GM23338 (cell line): ENCODE measurements at regions not wholly inside any gene's neighbourhood (a gene's known extent, or its start where the extent isn't known, plus 50 kb on each side); places are given as distances from the start of the nearest gene placed in this dataset.

ENCODE experiments used
- ATAC-seq: fragments of 200-7000 bp; cut with Tn5 transposase; 3 replicates; pipeline ENCODE4 v1.9.1; 2020
- DNase-seq: peaks from one replicate; pipeline ENCODE4 v3.0.0-alpha.2; 2015; ENCODE audit warnings: low spot score
- H2AFZ ChIP-seq: fragments of 200-600 bp; sonication (generic); 2 replicates; pipeline ENCODE4 v1.8.0; 2016; ENCODE audit warnings: antibody characterized with exemption, mild to moderate bottlenecking, moderate library complexity
- H3F3A ChIP-seq: fragments of 200-600 bp; sonication (generic); replicated peaks from 2 replicates; pipeline ENCODE4 v1.8.0; 2017; ENCODE audit warnings: antibody characterized with exemption, mixed run types, low read depth
- H3K27ac ChIP-seq: fragments of 200-600 bp; sonication (generic); 2 replicates; pipeline ENCODE4 v1.6.1; 2016; ENCODE audit warnings: low read depth
- H3K27me3 ChIP-seq: fragments of 200-600 bp; sonication (generic); 2 replicates; pipeline ENCODE4 v1.8.0; 2016; ENCODE audit warnings: mild to moderate bottlenecking, mixed run types, moderate library complexity; ENCODE audit not compliant: insufficient read depth
- H3K36me3 ChIP-seq: fragments of 200-600 bp; sonication (generic); 2 replicates; pipeline ENCODE4 v1.8.0; 2016; ENCODE audit warnings: mild to moderate bottlenecking; ENCODE audit not compliant: insufficient read depth
- H3K4me1 ChIP-seq: fragments of 200-600 bp; sonication (generic); 2 replicates; pipeline ENCODE4 v1.8.0; 2016; ENCODE audit warnings: mild to moderate bottlenecking, moderate library complexity; ENCODE audit not compliant: insufficient read depth
- H3K4me2 ChIP-seq: fragments of 200-600 bp; sonication (generic); 2 replicates; pipeline ENCODE4 v1.7.1; 2017; ENCODE audit warnings: mixed run types
- H3K4me3 ChIP-seq: fragments of 200-600 bp; sonication (generic); 2 replicates; pipeline ENCODE4 v1.6.1; 2016; ENCODE audit warnings: mixed run types
- H3K79me2 ChIP-seq: fragments of 200-600 bp; sonication (generic); replicated peaks from 2 replicates; pipeline ENCODE4 v1.8.0; 2017; ENCODE audit warnings: mild to moderate bottlenecking; ENCODE audit not compliant: insufficient read depth
- H3K9me2 ChIP-seq: fragments of 200-600 bp; sonication (generic); 2 replicates; pipeline ENCODE4 v1.8.0; 2017; ENCODE audit not compliant: insufficient read depth
- H4K20me1 ChIP-seq: fragments of 200-600 bp; sonication (generic); replicated peaks from 2 replicates; pipeline ENCODE4 v1.8.0; 2017; ENCODE audit warnings: mild to moderate bottlenecking; ENCODE audit not compliant: insufficient read depth
- H3K27ac Mint-ChIP-seq: 2 replicates; pipeline ENCODE4 v1.8.0; 2020; ENCODE audit warnings: inconsistent platforms, mild to moderate bottlenecking, moderate library complexity, mixed read lengths
- H3K27me3 Mint-ChIP-seq: 3 replicates; pipeline ENCODE4 v1.8.0; 2022; ENCODE audit warnings: low read depth, mild to moderate bottlenecking, moderate library complexity, mixed read lengths, inconsistent platforms; ENCODE audit not compliant: insufficient read depth, poor library complexity
- H3K36me3 Mint-ChIP-seq: 3 replicates; pipeline ENCODE4 v1.8.0; 2021; ENCODE audit warnings: low read depth, mild to moderate bottlenecking, inconsistent platforms, moderate library complexity, mixed read lengths
- H3K4me1 Mint-ChIP-seq: 3 replicates; pipeline ENCODE4 v1.8.0; 2020; ENCODE audit warnings: mild to moderate bottlenecking, inconsistent platforms, mixed read lengths
- H3K4me3 Mint-ChIP-seq: 3 replicates; pipeline ENCODE4 v1.8.0; 2021; ENCODE audit warnings: moderate library complexity, mild to moderate bottlenecking, inconsistent platforms, mixed read lengths
- H3K9me3 Mint-ChIP-seq: 3 replicates; pipeline ENCODE4 v1.8.0; 2020; ENCODE audit warnings: moderate library complexity, mild to moderate bottlenecking, inconsistent platforms, mixed read lengths
- CREB1 ChIP-seq: fragments of 250-450 bp; sonication (Bioruptor Pico); IDR thresholded peaks from 2 replicates; pipeline ENCODE4 v1.5.0; 2020; ENCODE audit warnings: low read depth, mild to moderate bottlenecking, moderate library complexity
- EZH2 ChIP-seq: fragments of 200-600 bp; sonication (generic); IDR thresholded peaks from one replicate; pipeline ENCODE4 v1.8.0; 2017; ENCODE audit warnings: antibody characterized with exemption, mild to moderate bottlenecking, low read depth; ENCODE audit not compliant: unreplicated experiment
- EZH2phosphoT487 ChIP-seq: fragments of 200-600 bp; sonication (generic); IDR thresholded peaks from one replicate; pipeline ENCODE4 v1.8.1; 2018; ENCODE audit warnings: antibody characterized with exemption; ENCODE audit not compliant: unreplicated experiment
- JUNB ChIP-seq: IDR thresholded peaks from one replicate; pipeline ENCODE4 v1.6.1; 2016; ENCODE audit warnings: antibody characterized with exemption; ENCODE audit not compliant: unreplicated experiment
- NANOG ChIP-seq: IDR thresholded peaks from 2 replicates; pipeline ENCODE4 v1.6.1; 2016; ENCODE audit warnings: antibody characterized with exemption, borderline replicate concordance
- STAT1 ChIP-seq: IDR thresholded peaks from one replicate; pipeline ENCODE4 v1.6.1; 2016; ENCODE audit warnings: antibody characterized with exemption; ENCODE audit not compliant: unreplicated experiment
- ZNF114 ChIP-seq: fragments of 250-450 bp; sonication (Bioruptor Pico); IDR thresholded peaks from 2 replicates; pipeline ENCODE4 v1.5.0; 2020; ENCODE audit warnings: mild to moderate bottlenecking, moderate library complexity
- ZNF331 ChIP-seq: fragments of 250-450 bp; sonication (Bioruptor Pico); IDR thresholded peaks from 2 replicates; pipeline ENCODE4 v1.5.0; 2020; ENCODE audit warnings: low read depth, mild to moderate bottlenecking, moderate library complexity
- TF ChIP-seq, protein P1 (sequence below): fragments of 250-450 bp; sonication (Bioruptor Pico); IDR thresholded peaks from 2 replicates; pipeline ENCODE4 v1.5.0; 2020; ENCODE audit warnings: mild to moderate bottlenecking, moderate library complexity
- TF ChIP-seq, protein P2 (sequence below), 2 experiments: fragments of 200-600 bp in 1 of 2; sonication (generic) in 1 of 2; conservative IDR thresholded peaks; 2 replicates each; pipeline versions ENCODE4 v1.5.1 to v1.6.1; 2016 to 2017; ENCODE audit warnings: antibody characterized with exemption in 2 of 2, low read depth in 2 of 2, mild to moderate bottlenecking in 2 of 2, moderate library complexity in 1 of 2
- TF ChIP-seq, protein P3 (sequence below): IDR thresholded peaks from one replicate; pipeline ENCODE4 v1.6.1; 2018; ENCODE audit warnings: antibody characterized with exemption; ENCODE audit not compliant: unreplicated experiment

DNA sequence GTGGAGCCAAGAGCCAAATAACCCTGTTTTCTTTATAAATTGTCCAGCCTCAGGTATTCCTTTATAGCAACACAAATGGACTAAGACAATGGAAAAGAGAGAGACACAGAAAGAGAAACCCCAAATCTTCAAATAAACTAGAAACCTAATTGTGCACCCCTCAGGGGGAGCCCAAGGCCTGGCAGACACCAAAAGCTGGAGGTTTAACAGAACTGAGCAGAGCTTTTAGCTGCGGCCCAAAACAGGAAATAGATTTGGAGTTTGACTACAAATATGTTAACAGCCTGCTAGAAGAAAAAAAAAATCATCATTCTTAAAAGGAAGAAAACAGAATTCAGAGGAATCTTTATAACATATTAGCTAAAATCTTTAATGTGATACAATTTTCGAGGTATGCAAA, 1135.0 kb downstream of the GATA3 start:
- no peaks in the 10 kb centered on the region for H3K4me1 Mint-ChIP-seq
- no peaks in the 10 kb centered on the region for H3K36me3 Mint-ChIP-seq
- no peaks in the 10 kb centered on the region for H3K79me2 ChIP-seq
- H3K36me3 ChIP-seq: no peaks in the 10 kb centered on the region
- TF ChIP-seq JUNB (no peak), EZH2 (no peak), ZNF114 (no peak), ZNF331 (CRISPR knock-in tag) (no peak), STAT1 (no peak), CREB1 (no peak), NANOG (no peak), EZH2phosphoT487 (no peak)
- TF ChIP-seq, protein P1, sequence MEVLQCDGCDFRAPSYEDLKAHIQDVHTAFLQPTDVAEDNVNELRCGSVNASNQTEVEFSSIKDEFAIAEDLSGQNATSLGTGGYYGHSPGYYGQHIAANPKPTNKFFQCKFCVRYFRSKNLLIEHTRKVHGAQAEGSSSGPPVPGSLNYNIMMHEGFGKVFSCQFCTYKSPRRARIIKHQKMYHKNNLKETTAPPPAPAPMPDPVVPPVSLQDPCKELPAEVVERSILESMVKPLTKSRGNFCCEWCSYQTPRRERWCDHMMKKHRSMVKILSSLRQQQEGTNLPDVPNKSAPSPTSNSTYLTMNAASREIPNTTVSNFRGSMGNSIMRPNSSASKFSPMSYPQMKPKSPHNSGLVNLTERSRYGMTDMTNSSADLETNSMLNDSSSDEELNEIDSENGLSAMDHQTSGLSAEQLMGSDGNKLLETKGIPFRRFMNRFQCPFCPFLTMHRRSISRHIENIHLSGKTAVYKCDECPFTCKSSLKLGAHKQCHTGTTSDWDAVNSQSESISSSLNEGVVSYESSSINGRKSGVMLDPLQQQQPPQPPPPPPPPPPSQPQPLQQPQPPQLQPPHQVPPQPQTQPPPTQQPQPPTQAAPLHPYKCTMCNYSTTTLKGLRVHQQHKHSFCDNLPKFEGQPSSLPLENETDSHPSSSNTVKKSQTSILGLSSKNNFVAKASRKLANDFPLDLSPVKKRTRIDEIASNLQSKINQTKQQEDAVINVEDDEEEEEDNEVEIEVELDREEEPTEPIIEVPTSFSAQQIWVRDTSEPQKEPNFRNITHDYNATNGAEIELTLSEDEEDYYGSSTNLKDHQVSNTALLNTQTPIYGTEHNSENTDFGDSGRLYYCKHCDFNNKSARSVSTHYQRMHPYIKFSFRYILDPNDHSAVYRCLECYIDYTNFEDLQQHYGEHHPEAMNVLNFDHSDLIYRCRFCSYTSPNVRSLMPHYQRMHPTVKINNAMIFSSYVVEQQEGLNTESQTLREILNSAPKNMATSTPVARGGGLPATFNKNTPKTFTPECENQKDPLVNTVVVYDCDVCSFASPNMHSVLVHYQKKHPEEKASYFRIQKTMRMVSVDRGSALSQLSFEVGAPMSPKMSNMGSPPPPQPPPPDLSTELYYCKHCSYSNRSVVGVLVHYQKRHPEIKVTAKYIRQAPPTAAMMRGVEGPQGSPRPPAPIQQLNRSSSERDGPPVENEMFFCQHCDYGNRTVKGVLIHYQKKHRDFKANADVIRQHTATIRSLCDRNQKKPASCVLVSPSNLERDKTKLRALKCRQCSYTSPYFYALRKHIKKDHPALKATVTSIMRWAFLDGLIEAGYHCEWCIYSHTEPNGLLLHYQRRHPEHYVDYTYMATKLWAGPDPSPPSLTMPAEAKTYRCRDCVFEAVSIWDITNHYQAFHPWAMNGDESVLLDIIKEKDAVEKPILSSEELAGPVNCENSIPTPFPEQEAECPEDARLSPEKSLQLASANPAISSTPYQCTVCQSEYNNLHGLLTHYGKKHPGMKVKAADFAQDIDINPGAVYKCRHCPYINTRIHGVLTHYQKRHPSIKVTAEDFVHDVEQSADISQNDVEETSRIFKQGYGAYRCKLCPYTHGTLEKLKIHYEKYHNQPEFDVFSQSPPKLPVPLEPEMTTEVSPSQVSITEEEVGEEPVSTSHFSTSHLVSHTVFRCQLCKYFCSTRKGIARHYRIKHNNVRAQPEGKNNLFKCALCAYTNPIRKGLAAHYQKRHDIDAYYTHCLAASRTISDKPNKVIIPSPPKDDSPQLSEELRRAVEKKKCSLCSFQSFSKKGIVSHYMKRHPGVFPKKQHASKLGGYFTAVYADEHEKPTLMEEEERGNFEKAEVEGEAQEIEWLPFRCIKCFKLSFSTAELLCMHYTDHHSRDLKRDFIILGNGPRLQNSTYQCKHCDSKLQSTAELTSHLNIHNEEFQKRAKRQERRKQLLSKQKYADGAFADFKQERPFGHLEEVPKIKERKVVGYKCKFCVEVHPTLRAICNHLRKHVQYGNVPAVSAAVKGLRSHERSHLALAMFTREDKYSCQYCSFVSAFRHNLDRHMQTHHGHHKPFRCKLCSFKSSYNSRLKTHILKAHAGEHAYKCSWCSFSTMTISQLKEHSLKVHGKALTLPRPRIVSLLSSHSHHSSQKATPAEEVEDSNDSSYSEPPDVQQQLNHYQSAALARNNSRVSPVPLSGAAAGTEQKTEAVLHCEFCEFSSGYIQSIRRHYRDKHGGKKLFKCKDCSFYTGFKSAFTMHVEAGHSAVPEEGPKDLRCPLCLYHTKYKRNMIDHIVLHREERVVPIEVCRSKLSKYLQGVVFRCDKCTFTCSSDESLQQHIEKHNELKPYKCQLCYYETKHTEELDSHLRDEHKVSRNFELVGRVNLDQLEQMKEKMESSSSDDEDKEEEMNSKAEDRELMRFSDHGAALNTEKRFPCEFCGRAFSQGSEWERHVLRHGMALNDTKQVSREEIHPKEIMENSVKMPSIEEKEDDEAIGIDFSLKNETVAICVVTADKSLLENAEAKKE (CRISPR knock-in tag): no peak
- TF ChIP-seq, protein P2, sequence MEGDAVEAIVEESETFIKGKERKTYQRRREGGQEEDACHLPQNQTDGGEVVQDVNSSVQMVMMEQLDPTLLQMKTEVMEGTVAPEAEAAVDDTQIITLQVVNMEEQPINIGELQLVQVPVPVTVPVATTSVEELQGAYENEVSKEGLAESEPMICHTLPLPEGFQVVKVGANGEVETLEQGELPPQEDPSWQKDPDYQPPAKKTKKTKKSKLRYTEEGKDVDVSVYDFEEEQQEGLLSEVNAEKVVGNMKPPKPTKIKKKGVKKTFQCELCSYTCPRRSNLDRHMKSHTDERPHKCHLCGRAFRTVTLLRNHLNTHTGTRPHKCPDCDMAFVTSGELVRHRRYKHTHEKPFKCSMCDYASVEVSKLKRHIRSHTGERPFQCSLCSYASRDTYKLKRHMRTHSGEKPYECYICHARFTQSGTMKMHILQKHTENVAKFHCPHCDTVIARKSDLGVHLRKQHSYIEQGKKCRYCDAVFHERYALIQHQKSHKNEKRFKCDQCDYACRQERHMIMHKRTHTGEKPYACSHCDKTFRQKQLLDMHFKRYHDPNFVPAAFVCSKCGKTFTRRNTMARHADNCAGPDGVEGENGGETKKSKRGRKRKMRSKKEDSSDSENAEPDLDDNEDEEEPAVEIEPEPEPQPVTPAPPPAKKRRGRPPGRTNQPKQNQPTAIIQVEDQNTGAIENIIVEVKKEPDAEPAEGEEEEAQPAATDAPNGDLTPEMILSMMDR (conservative IDR thresholded peaks at IDR 0.05; ENCODE audit: low read depth in 2 of 2): no peak
- TF ChIP-seq, protein P3, sequence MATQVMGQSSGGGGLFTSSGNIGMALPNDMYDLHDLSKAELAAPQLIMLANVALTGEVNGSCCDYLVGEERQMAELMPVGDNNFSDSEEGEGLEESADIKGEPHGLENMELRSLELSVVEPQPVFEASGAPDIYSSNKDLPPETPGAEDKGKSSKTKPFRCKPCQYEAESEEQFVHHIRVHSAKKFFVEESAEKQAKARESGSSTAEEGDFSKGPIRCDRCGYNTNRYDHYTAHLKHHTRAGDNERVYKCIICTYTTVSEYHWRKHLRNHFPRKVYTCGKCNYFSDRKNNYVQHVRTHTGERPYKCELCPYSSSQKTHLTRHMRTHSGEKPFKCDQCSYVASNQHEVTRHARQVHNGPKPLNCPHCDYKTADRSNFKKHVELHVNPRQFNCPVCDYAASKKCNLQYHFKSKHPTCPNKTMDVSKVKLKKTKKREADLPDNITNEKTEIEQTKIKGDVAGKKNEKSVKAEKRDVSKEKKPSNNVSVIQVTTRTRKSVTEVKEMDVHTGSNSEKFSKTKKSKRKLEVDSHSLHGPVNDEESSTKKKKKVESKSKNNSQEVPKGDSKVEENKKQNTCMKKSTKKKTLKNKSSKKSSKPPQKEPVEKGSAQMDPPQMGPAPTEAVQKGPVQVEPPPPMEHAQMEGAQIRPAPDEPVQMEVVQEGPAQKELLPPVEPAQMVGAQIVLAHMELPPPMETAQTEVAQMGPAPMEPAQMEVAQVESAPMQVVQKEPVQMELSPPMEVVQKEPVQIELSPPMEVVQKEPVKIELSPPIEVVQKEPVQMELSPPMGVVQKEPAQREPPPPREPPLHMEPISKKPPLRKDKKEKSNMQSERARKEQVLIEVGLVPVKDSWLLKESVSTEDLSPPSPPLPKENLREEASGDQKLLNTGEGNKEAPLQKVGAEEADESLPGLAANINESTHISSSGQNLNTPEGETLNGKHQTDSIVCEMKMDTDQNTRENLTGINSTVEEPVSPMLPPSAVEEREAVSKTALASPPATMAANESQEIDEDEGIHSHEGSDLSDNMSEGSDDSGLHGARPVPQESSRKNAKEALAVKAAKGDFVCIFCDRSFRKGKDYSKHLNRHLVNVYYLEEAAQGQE: no peak
- no peak overlapping the region for H3K27ac Mint-ChIP-seq
- no peaks in the 10 kb centered on the region for H3F3A ChIP-seq
- H3K27ac ChIP-seq: no peak overlapping the region
- no peak for DNase-seq
- H4K20me1 ChIP-seq: no peaks in the 10 kb centered on the region
- H3K27me3 ChIP-seq: no peaks in the 10 kb centered on the region
- no peak overlapping the region for H2AFZ ChIP-seq
- no peaks in the 10 kb centered on the region for H3K9me3 Mint-ChIP-seq
- no peak for ATAC-seq
- H3K4me2 ChIP-seq: no peak overlapping the region
- no peaks in the 10 kb centered on the region for H3K27me3 Mint-ChIP-seq
- H3K4me3 ChIP-seq: no peak overlapping the region
- H3K4me1 ChIP-seq: no peaks in the 10 kb centered on the region
- H3K9me2 ChIP-seq: no peaks in the 10 kb centered on the region
- no peak overlapping the region for H3K4me3 Mint-ChIP-seq
